ENCODE measurements at regions not wholly inside any gene's neighbourhood (a gene's known extent, or its start where the extent isn't known, plus 50 kb on each side); places are given as distances from the start of the nearest gene placed in this dataset.
"Not testable (repeated sequence)": the region's sequence is repeated elsewhere in the genome, so short reads cannot be mapped to it uniquely, and the experiment has no call there.

GRCh38 chr17:16837468-16838266 is 134.3 kb downstream of the TNFRSF13B start:
- not testable (repeated sequence) for H3K27me3 ChIP-seq (ENCODE audit: control insufficient read depth in 3 of 3, insufficient read depth in 3 of 3, low read length in 2 of 3); DNase-seq; H3K4me1 ChIP-seq (ENCODE audit: control insufficient read depth in 5 of 5, insufficient read depth in 5 of 5, low read length in 5 of 5); H3K4me3 ChIP-seq; H3K36me3 ChIP-seq (ENCODE audit: control insufficient read depth in 4 of 4, insufficient read depth in 4 of 4, low read length in 4 of 4); H3K27ac ChIP-seq (ENCODE audit: low read depth in 1 of 2, low read length in 1 of 2); H3K9me3 ChIP-seq (ENCODE audit: control insufficient read depth in 4 of 4, insufficient read depth in 3 of 4, low read length in 3 of 4); ATAC-seq (ENCODE audit: insufficient read depth, low FRiP score); H3K9ac ChIP-seq (ENCODE audit: insufficient read depth in 1 of 2, low read length in 2 of 2)
- 79 to 82% methylated on average over 10 of the region's 11 CpGs for WGBS, 2 donors

- ATAC-seq (ENCODE audit: insufficient read depth, low FRiP score); H3K4me1 ChIP-seq (ENCODE audit: control insufficient read depth in 5 of 5, insufficient read depth in 5 of 5, low read length in 5 of 5); H3K9me3 ChIP-seq (ENCODE audit: control insufficient read depth in 4 of 4, insufficient read depth in 3 of 4, low read length in 3 of 4); H3K36me3 ChIP-seq (ENCODE audit: control insufficient read depth in 4 of 4, insufficient read depth in 4 of 4, low read length in 4 of 4); H3K27ac ChIP-seq (ENCODE audit: low read depth in 1 of 2, low read length in 1 of 2); DNase-seq; H3K27me3 ChIP-seq (ENCODE audit: control insufficient read depth in 3 of 3, insufficient read depth in 3 of 3, low read length in 2 of 3); H3K4me3 ChIP-seq; H3K9ac ChIP-seq (ENCODE audit: insufficient read depth in 1 of 2, low read length in 2 of 2): not testable (repeated sequence)
- WGBS, 2 donors: 31 to 43% methylated on average over 5 to 10 of the region's 12 CpGs
These were observed 135.5 kb downstream of the TNFRSF13B start for GRCh38 chr17:16836315-16836915.

GRCh38 chr17:16833517-16833916 is 138.4 kb downstream of the TNFRSF13B start:
- H3K9ac ChIP-seq (ENCODE audit: insufficient read depth in 1 of 2, low read length in 2 of 2); DNase-seq; H3K36me3 ChIP-seq (ENCODE audit: control insufficient read depth in 4 of 4, insufficient read depth in 4 of 4, low read length in 4 of 4); H3K4me3 ChIP-seq; H3K27me3 ChIP-seq (ENCODE audit: control insufficient read depth in 3 of 3, insufficient read depth in 3 of 3, low read length in 2 of 3); H3K27ac ChIP-seq (ENCODE audit: low read depth in 1 of 2, low read length in 1 of 2); H3K4me1 ChIP-seq (ENCODE audit: control insufficient read depth in 5 of 5, insufficient read depth in 5 of 5, low read length in 5 of 5); H3K9me3 ChIP-seq (ENCODE audit: control insufficient read depth in 4 of 4, insufficient read depth in 3 of 4, low read length in 3 of 4); ATAC-seq (ENCODE audit: insufficient read depth, low FRiP score): not testable (repeated sequence)
- WGBS, 2 donors: 76 to 89% methylated on average over 3 of the region's 12 CpGs

GRCh38 chr17:16832853-16833252 is 139.1 kb downstream of the TNFRSF13B start:
- not testable (repeated sequence) for H3K36me3 ChIP-seq (ENCODE audit: control insufficient read depth in 4 of 4, insufficient read depth in 4 of 4, low read length in 4 of 4); H3K9ac ChIP-seq (ENCODE audit: insufficient read depth in 1 of 2, low read length in 2 of 2); H3K27me3 ChIP-seq (ENCODE audit: control insufficient read depth in 3 of 3, insufficient read depth in 3 of 3, low read length in 2 of 3); H3K9me3 ChIP-seq (ENCODE audit: control insufficient read depth in 4 of 4, insufficient read depth in 3 of 4, low read length in 3 of 4); H3K4me1 ChIP-seq (ENCODE audit: control insufficient read depth in 5 of 5, insufficient read depth in 5 of 5, low read length in 5 of 5); DNase-seq; H3K4me3 ChIP-seq; H3K27ac ChIP-seq (ENCODE audit: low read depth in 1 of 2, low read length in 1 of 2)
- WGBS, 2 donors: 51 to 71% methylated on average over 5 of the region's 8 CpGs
- ATAC-seq (ENCODE audit: insufficient read depth, low FRiP score): peak; percentile 87

- not testable (repeated sequence) for H3K4me3 ChIP-seq; H3K27ac ChIP-seq (ENCODE audit: low read depth in 1 of 2, low read length in 1 of 2); H3K4me1 ChIP-seq (ENCODE audit: control insufficient read depth in 5 of 5, insufficient read depth in 5 of 5, low read length in 5 of 5); H3K36me3 ChIP-seq (ENCODE audit: control insufficient read depth in 4 of 4, insufficient read depth in 4 of 4, low read length in 4 of 4); ATAC-seq (ENCODE audit: insufficient read depth, low FRiP score); H3K9ac ChIP-seq (ENCODE audit: insufficient read depth in 1 of 2, low read length in 2 of 2); DNase-seq; H3K27me3 ChIP-seq (ENCODE audit: control insufficient read depth in 3 of 3, insufficient read depth in 3 of 3, low read length in 2 of 3); H3K9me3 ChIP-seq (ENCODE audit: control insufficient read depth in 4 of 4, insufficient read depth in 3 of 4, low read length in 3 of 4)
- 82 to 84% methylated on average over 10 to 11 of the region's 14 CpGs for WGBS, 2 donors
These were observed 139.7 kb downstream of the TNFRSF13B start for GRCh38 chr17:16832206-16832605.

GRCh38 chr17:16830770-16831169 is 140.7 kb downstream of the CCDC144A start:
- H3K27me3 ChIP-seq (ENCODE audit: control insufficient read depth in 3 of 3, insufficient read depth in 3 of 3, low read length in 2 of 3); DNase-seq; H3K9me3 ChIP-seq (ENCODE audit: control insufficient read depth in 4 of 4, insufficient read depth in 3 of 4, low read length in 3 of 4); ATAC-seq (ENCODE audit: insufficient read depth, low FRiP score); H3K9ac ChIP-seq (ENCODE audit: insufficient read depth in 1 of 2, low read length in 2 of 2); H3K36me3 ChIP-seq (ENCODE audit: control insufficient read depth in 4 of 4, insufficient read depth in 4 of 4, low read length in 4 of 4); H3K27ac ChIP-seq (ENCODE audit: low read depth in 1 of 2, low read length in 1 of 2); H3K4me1 ChIP-seq (ENCODE audit: control insufficient read depth in 5 of 5, insufficient read depth in 5 of 5, low read length in 5 of 5); H3K4me3 ChIP-seq: not testable (repeated sequence)
- WGBS, 2 donors: 85 to 90% methylated on average over 4 to 5 of the region's 6 CpGs

GRCh38 chr17:16830219-16830618 is 140.2 kb downstream of the CCDC144A start:
- ATAC-seq (ENCODE audit: insufficient read depth, low FRiP score); H3K27me3 ChIP-seq (ENCODE audit: control insufficient read depth in 3 of 3, insufficient read depth in 3 of 3, low read length in 2 of 3); H3K36me3 ChIP-seq (ENCODE audit: control insufficient read depth in 4 of 4, insufficient read depth in 4 of 4, low read length in 4 of 4); H3K27ac ChIP-seq (ENCODE audit: low read depth in 1 of 2, low read length in 1 of 2); H3K4me1 ChIP-seq (ENCODE audit: control insufficient read depth in 5 of 5, insufficient read depth in 5 of 5, low read length in 5 of 5); H3K9ac ChIP-seq (ENCODE audit: insufficient read depth in 1 of 2, low read length in 2 of 2); H3K9me3 ChIP-seq (ENCODE audit: control insufficient read depth in 4 of 4, insufficient read depth in 3 of 4, low read length in 3 of 4); H3K4me3 ChIP-seq; DNase-seq: not testable (repeated sequence)
- WGBS, 2 donors: 40 to 60% methylated on average over 2 of the region's 12 CpGs
